Activated naive CD4-positive, alpha-beta T cell treated with anti-CD3 and anti-CD28 coated beads, Interleukin-2, amount 50 U/mL, for 72 hours (primary cell): ENCODE measurements at regions not wholly inside any gene's neighbourhood (a gene's known extent, or its start where the extent isn't known, plus 50 kb on each side); places are given as distances from the start of the nearest gene placed in this dataset.

Source experiments
- ATAC-seq, 2 donors: fragments of 150-1000 bp; cut with Tn5 transposase; 2 replicates each; pipeline ENCODE4 v1.10.0; 2021; ENCODE audit warnings: mild to moderate bottlenecking in 2 of 2, moderate library complexity in 2 of 2
- DNase-seq, 2 donors: peaks; one replicate each; pipeline ENCODE4 v3.0.0; 2021 to 2022; ENCODE audit warnings: low spot score in 2 of 2
- H3K27ac Mint-ChIP-seq, 2 donors: one replicate each; pipeline ENCODE4 v1.8.0; 2022; ENCODE audit warnings: mild to moderate bottlenecking in 2 of 2, mixed read lengths in 2 of 2
- H3K36me3 Mint-ChIP-seq, 2 donors: one replicate each; pipeline ENCODE4 v1.8.0; 2022; ENCODE audit warnings: mixed read lengths in 2 of 2
- H3K9me3 Mint-ChIP-seq, 2 donors: one replicate each; pipeline ENCODE4 v1.8.0; 2022; ENCODE audit warnings: mixed read lengths in 2 of 2

DNA sequence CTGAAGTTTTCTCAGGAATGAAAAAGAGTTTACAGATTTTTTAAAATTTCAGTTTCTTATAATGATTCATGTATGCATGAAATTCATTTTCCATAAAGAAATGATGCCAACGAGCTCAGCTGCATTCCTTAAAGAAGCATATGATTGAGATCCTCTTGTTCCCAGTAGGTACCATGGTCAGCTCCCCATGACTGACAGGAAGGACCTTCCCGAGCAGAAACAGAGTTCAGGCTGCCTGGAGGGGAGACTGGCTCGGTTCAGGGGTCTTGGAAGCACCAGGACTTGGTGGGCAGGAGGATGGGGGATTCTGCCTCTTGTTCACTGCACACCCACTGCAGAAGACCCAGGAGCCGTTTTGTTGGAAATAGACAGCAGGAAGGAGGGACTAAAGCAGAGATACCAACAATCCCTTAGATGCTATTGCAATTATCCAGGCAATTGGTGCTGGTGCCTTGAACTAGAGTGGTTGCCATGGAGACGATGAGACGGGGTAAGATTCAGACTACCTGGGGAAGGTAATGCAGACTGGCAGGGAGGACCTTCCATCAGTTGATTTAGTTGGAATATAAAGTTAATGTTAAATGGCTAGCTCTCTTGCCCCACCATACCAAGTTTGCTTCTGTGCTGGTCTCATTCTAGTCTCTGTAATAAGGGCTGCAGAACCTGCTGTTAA lies 447.8 kb downstream of the MTRR start:
- DNase-seq (no peak), ATAC-seq (no peak)
- Mint-ChIP-seq H3K9me3 (peaks cover 12 to 16% of the 10 kb centered on the region in 2 donors), H3K36me3 (no peaks in the 10 kb centered on the region), H3K27ac (no peak overlapping the region)

DNA sequence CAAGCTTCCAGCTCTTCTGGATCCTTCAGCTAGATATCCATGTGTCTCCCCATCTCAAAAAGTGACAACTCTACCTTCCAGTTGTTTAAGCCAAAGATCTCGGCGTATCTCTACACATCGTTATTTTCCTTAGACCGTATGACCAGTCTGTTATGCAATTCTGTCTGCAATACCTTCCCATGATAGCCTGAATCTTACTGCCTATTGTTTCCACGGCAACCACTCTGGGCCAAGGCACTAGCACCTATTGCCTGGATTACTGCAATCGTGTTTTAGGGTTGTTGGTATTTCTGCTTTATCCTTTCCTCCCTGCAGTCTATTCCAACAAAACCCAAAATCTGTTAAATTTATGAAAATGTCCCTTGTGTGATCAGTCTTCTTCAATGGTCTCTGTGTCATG lies 448.4 kb downstream of the MTRR start:
- Mint-ChIP-seq H3K27ac (no peak overlapping the region), H3K9me3 (peaks cover 12 to 16% of the 10 kb centered on the region in 2 donors), H3K36me3 (no peaks in the 10 kb centered on the region)
- DNase-seq (no peak), ATAC-seq (no peak)

DNA sequence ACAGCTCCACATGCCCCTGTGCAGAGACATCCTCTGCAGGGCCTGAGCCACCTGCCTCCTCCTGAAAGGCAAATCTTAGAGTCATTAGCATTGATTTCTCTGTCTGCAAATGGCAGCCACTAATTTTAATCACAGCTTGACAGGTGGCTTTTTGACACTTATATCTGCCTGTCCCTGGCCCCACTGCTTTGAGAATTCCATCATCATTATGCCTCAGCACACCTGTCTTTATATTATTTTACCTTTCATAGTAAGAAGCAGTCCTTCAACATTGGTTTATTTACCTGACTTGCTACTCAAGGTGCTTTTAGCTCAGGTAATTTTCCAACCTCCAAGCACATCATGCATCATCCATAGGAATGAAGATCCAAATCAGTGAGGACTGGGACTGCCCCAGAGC lies 451.3 kb downstream of the MTRR start:
- Mint-ChIP-seq H3K36me3 (no peaks in the 10 kb centered on the region), H3K9me3 (peaks cover 12 to 16% of the 10 kb centered on the region in 2 donors), H3K27ac (no peak overlapping the region)
- DNase-seq (no peak), ATAC-seq (no peak)

DNA sequence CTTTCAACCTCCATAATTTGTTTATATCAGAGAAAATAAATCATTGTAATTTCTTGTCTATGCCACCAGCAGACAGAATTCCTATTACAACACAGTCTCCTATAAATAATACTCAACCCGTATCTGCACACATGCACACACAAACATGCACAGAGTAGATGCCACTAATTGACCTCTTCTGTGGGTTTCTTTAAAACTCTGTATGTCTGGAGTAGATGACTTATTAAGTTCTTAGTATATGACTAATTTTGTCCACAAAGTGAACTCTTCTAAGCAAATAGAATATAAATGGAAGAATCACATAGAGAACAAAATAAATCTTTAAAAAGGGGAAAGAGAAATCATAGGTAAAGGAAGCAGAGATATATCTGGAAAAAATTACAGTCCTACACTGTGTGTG lies 452.3 kb downstream of the MTRR start:
- no peak overlapping the region for H3K27ac Mint-ChIP-seq
- ATAC-seq (no peak), DNase-seq (no peak)
- peaks cover 16 to 19% of the 10 kb centered on the region in 2 donors for H3K9me3 Mint-ChIP-seq
- H3K36me3 Mint-ChIP-seq, result no peaks in the 10 kb centered on the region

DNA sequence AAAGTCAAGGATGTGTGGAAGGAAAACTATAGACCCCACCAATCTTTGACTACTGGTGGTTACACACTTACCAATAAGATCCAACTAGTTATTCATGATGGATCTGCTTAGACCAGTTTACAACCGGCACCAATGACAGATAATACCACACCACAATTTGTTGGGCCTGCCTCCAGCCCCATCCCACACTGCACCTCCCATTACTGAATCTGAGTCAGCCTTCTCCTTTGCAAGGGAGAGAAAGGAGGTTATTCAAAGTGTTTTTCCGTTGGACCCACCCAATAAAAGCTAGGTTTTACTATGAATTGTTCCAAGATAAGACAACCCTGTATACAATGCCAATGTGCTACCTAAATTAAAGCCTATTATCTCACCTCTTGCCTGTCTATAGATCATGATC lies 453.5 kb downstream of the MTRR start:
- DNase-seq, result no peak
- Mint-ChIP-seq H3K36me3 (no peaks in the 10 kb centered on the region), H3K9me3 (peaks cover 11 to 17% of the 10 kb centered on the region in 2 donors), H3K27ac (no peak overlapping the region)
- ATAC-seq, result no peak

DNA sequence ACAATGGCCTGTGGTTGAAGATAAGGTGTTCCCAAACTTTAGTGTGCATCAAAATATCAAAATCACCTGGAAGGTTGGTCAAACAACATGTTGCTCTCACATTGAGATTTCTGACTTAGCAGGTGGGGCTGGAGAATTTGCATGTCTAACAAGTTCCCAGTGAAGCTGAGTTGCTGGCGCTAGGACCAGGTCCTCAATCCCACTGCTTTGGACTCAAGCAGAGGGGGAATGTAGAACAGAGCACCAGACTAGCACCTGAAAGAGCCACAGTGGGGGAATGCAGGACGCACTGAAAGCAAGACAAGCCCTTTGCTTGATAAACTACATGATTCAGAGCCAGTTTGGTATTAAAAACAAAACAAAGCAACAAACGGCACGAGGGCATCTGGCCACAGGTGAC lies 458.1 kb downstream of the MTRR start:
- no peak overlapping the region for H3K27ac Mint-ChIP-seq
- no peak for DNase-seq
- H3K36me3 Mint-ChIP-seq, result no peaks in the 10 kb centered on the region
- no peak for ATAC-seq
- peaks cover 0 to 13% of the 10 kb centered on the region in 2 donors for H3K9me3 Mint-ChIP-seq

DNA sequence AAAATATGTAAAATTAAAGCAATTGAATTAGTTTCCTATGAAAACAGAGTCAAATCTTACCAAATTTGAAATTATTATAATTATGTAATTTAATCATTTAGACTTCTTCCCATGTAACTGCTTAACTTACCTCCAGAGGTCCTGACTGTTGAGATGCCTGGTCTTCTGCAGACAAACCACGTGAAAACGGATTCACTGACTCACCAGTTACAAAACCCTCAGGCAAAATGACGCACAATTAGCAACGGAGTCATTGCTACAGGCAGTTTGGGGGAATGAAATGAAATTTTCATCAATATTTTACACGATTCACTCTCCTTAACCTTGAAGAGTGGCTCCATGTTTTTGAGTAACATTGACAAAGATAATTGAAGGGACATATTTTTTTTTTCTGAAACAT lies 460.8 kb downstream of the MTRR start:
- DNase-seq, result no peak
- no peaks in the 10 kb centered on the region for H3K36me3 Mint-ChIP-seq
- H3K27ac Mint-ChIP-seq, result no peak overlapping the region
- ATAC-seq, result no peak
- H3K9me3 Mint-ChIP-seq, result peaks cover 7 to 16% of the 10 kb centered on the region in 2 donors

DNA sequence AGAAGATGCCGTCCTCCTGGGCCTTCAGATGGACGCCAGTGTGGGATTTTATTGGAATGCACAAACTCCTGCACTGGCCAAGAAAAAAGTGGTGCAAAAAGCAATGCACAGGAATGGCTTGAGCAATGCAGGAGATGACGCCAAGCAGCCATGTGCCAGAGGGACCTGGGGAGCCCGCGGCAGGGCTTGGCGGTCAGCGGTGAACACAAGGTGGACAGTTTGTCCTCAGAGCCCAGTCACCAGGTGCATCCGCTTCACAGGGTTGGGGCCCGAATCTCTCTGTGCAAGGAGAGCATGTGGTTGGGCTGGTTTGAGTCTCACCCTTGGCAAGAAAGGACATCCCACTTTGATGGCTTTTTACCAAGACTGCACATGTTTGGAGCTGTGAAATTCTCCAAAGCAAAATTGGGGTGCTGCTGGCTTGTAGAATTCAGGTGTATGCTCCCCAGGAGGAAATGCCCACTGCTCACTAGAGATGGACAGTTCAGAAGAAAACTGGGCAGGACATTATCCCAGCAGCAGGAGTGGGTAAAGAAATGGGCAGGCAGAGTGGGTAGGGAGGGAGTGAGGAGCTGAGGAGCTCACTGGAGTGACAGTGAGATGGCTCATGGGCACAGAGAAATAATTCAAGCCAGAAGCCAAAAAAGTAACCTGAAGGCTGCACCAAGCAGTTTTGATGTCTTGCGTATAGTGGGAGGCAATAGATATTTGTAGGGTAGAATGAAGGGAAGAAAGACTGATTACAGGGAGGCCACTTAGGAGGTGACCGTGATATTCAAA lies 463.9 kb downstream of the MTRR start:
- Mint-ChIP-seq H3K36me3 (no peaks in the 10 kb centered on the region), H3K27ac (no peak overlapping the region), H3K9me3 (peaks cover 10 to 12% of the 10 kb centered on the region in 2 donors)
- ATAC-seq, result no peak
- no peak for DNase-seq

DNA sequence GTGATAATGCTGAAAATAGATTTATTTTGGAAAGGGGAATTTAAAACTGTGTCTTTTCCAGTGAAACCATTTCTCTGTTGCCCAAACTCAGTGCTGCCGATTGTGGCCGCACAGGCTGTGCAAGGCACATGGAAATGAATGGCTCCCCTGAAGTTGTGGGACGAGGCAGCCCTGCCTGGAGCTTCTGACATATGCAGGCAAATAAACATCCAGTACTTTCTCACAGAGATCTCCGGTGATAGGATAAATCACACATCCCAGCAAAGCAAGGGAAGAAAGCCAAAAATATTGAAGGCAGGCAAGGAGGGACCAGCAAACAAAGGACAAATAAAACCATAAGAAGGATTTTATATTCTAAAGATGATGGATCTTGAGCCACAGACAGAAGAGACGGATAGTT lies 464.5 kb downstream of the MTRR start:
- H3K27ac Mint-ChIP-seq, result no peak overlapping the region
- H3K36me3 Mint-ChIP-seq, result no peaks in the 10 kb centered on the region
- peaks cover 10 to 12% of the 10 kb centered on the region in 2 donors for H3K9me3 Mint-ChIP-seq
- DNase-seq (no peak), ATAC-seq (no peak)

DNA sequence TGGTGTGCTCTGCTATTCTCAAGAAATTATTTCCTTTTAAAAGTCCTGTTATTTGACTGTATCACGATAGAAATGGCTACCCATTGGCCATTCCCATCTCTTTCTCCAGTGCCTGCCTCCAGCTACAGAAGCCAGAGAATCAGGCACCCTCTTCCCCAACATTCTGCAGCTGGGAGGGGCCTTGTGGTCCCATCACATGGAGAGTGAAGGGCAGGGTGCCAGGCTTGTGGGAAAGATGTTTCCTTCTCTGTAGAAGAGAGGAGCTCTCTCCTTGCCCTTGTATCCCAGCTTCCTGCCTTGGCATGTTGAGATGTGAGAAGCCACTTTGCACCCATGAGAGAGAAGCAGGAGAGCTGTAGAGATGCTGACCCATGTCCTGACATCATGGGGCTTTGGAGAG lies 465.0 kb downstream of the MTRR start:
- DNase-seq, result no peak
- peaks cover 10 to 12% of the 10 kb centered on the region in 2 donors for H3K9me3 Mint-ChIP-seq
- no peak for ATAC-seq
- no peak overlapping the region for H3K27ac Mint-ChIP-seq
- H3K36me3 Mint-ChIP-seq, result no peaks in the 10 kb centered on the region

DNA sequence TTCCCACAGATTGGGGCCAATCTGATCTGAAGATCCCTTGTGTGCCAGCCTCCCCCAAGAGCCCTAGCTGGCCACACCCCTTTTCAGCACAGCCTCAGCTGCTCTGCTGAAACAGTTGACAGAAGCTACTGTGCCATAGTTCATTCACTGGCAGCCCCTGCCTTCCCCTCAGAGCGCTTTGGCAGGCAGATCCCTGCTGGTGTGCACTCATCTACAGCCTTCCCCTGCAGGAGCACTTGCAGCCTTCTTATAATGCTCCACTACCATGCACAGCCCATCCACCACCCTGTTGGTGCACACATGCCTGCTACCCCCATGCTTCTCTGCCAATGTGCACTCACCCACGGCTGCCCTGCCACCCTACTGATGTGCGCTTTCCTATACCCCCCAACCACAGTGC lies 471.3 kb downstream of the MTRR start:
- ATAC-seq (no peak), DNase-seq (no peak)
- peaks cover 0 to 8% of the 10 kb centered on the region in 2 donors for H3K36me3 Mint-ChIP-seq
- no peak overlapping the region for H3K27ac Mint-ChIP-seq
- H3K9me3 Mint-ChIP-seq, result peaks cover 16 to 20% of the 10 kb centered on the region in 2 donors

DNA sequence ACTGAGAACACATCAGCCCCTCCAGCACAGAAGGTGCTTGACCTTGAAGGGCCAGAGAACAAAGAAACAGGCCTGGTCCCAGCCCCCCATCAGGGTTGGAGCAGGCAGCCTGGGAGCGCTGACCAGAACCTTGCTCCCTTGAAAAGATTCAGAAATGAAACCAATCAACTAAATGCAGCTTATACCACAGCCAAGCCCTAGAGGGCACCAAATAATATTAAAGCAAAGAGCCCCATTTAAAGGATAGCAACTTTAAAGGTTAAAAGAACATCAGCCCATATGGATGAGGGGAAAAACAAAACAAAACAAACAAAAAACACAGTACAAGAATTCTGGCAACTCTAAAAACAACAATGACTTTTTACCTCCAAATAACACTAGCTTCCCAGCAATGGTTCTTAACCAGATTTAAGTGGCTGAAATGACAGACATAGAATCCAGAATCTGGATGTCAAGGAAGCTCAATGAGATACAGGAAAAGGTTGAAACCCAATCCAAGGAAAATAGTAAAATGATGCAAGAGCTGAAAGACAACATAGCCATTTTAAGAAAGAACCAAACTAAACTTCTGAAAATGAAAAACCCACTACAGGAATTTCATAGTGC lies 471.9 kb downstream of the MTRR start:
- Mint-ChIP-seq H3K36me3 (peaks cover 0 to 10% of the 10 kb centered on the region in 2 donors), H3K27ac (no peak overlapping the region), H3K9me3 (peaks cover 16 to 22% of the 10 kb centered on the region in 2 donors)
- ATAC-seq (no peak), DNase-seq (no peak)

DNA sequence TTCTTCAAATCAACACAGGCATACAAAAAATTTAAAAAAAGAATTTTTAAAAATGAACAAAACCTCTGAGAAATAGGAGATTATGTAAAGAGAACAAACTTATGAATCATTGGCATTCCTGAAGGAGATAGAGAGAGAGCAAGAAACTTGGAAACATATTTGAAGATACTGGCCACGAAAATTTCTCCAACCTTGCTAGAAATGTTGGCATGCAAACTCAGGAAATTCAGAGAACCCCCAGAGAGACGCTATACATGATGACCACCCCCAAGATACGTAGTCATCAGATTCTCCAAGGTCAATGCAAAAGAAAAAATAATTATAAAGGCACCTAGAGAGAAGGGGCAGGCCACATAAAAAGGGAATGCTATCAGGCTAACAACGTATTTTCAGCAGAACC lies 472.5 kb downstream of the MTRR start:
- no peak for ATAC-seq
- no peak for DNase-seq
- Mint-ChIP-seq H3K36me3 (peaks cover 0 to 10% of the 10 kb centered on the region in 2 donors), H3K27ac (no peak overlapping the region), H3K9me3 (peaks cover 14 to 21% of the 10 kb centered on the region in 2 donors)

DNA sequence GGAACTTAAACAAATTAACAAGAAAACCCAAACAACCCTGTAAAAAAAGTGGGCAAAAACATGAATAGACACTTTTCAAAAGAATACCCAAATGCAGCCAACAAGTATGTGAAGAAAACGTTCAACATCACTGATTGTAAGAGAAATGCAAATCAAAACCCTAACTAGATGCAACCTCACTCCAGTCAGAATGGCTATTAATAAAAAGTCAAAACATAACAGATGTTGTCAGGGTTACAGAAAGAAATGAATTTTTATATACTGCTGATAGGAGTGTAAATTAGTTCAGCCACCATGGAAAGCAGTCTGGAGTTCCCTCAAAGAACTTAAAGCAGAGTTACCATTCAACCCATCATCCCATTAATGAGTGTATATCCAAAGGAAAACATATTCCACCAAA lies 479.0 kb downstream of the MTRR start:
- DNase-seq, result no peak
- no peak for ATAC-seq
- Mint-ChIP-seq H3K27ac (no peak overlapping the region), H3K36me3 (peaks cover 0 to 5% of the 10 kb centered on the region in 2 donors), H3K9me3 (peaks cover 18 to 26% of the 10 kb centered on the region in 2 donors)

DNA sequence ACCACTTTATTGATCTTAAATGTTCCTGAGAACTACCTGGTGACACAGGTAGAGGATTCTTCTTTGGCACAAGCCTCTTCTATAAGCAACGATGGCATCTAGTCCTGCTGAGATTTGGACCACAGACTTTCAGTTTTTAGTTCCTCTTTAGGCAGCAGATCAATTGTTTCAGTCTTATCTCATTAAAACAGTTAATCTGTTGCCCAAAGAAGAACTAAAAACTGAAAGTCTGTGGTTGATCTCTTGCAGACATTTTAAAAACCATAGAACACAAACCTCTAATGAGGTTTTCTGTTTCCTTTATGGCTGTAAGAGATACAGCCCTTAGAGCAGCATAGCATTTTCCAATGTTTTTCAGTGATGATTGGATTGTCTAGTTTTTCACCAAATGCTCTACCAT lies 480.9 kb downstream of the MTRR start:
- no peak for DNase-seq
- Mint-ChIP-seq H3K9me3 (peaks cover 16 to 23% of the 10 kb centered on the region in 2 donors), H3K36me3 (peaks cover 0 to 5% of the 10 kb centered on the region in 2 donors), H3K27ac (no peak overlapping the region)
- ATAC-seq, result no peak

DNA sequence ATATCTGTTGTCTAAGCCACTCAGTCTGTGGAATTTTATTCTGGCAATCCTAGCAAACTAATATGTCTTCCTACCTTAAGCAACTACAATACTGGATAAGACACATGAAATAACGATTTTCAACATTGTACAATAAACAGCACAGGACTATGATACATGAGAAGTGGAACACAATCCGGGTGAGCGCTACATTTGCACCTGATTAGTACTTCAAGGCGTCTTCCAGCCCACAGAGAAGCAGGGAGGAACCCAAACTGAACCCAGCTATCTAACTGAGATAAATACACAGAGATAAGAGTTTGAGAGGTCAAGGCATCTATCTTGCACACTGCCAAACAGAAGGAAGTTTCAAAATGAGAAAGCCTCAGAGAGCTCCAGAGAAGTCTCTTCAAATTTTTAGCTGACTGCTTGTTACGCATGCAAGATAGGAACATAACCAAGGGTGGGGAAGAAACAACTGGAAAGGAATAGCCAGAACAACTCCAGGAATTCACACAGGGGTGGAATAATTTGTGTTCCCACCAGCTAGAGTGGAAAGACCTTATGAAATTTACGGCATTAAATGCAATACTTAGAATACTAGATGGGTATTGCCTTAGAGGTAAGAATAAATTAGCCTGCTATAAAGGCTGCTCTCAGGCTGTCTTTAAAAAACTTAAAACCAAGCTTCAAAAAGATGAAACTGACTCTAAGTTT lies 481.8 kb downstream of the MTRR start:
- Mint-ChIP-seq H3K9me3 (peaks cover 9 to 16% of the 10 kb centered on the region in 2 donors), H3K36me3 (no peaks in the 10 kb centered on the region), H3K27ac (no peak overlapping the region)
- ATAC-seq, result no peak
- no peak for DNase-seq

DNA sequence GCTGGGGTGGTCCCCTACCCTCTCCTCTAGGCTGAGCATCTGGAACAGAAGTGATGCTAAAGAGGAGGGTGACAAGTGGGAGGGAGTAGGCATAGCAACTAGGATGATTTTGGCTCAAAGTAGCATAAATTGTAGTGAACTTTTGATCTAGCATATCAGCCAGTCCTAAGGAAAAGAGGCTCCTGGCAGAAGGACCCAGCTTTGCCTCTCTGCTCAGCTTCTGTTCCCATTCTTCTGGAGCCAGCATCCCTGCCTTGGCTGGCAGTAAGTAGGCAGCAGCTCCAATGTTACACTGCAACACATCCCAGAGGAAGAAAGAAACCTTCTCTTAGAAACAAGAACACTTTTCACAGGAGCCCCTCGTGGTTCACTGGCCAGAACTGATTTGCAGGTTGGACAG lies 487.0 kb downstream of the MTRR start:
- H3K9me3 Mint-ChIP-seq, result peaks cover under 1 to 8% of the 10 kb centered on the region in 2 donors
- H3K36me3 Mint-ChIP-seq, result no peaks in the 10 kb centered on the region
- DNase-seq (no peak), ATAC-seq (no peak)
- no peak overlapping the region for H3K27ac Mint-ChIP-seq
